ENCODE measurements at regions not wholly inside any gene's neighbourhood (a gene's known extent, or its start where the extent isn't known, plus 50 kb on each side); places are given as distances from the start of the nearest gene placed in this dataset.

DNA sequence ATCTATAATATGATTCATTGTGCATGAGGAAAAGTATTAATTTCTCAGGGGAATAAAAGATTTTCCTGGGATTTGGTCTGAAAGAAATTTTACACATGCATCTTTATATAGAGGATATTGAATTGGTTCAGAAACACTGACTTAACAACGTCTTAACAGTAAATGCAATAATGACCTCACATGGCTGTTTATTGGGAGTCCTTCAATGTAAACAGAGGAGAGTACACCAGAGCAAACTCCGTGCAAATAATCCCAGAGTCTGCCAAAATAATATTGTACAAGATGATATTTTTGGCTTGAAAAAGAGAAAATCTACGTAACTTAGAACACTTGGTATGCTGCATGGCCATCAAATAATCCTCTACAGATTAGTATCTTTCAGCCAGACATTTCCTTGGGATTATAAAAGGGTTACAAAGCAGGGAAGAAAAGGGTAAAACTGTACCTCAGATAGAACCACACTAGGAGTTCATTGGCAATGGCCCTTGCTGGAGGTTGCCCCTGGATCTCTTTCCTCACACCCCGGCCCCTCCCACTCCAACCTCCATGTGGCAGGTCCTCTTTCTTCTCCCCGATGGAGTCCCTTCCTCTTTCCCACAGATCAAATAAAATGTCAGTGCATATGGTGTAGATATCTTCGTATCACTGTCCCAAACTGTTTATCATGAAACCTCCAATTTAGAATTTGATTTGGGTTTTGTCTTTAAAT, 196.4 kb downstream of the EVX1 start:
- H4K20me1 ChIP-seq (replicated peaks in 1 of 2; ENCODE audit: control insufficient read depth in 1 of 2, insufficient read depth in 2 of 2, low read length in 2 of 2): no peaks in the 10 kb centered on the region
- no peak overlapping the region for H2BK120ac ChIP-seq (replicated peaks; ENCODE audit: low read depth, low read length)
- no peak overlapping the region for H4K8ac ChIP-seq (ENCODE audit: extremely low read depth, insufficient read depth, low read length)
- no peak overlapping the region for H3K14ac ChIP-seq (ENCODE audit: insufficient read length)
- no peak overlapping the region for H2AK5ac ChIP-seq (ENCODE audit: low read depth, low read length)
- no peak overlapping the region for H3K18ac ChIP-seq (ENCODE audit: extremely low read depth, low read length)
- ChIA-PET CTCF (ENCODE audit: partially characterized antibody) (no interaction called here), POLR2A (ENCODE audit: partially characterized antibody) (no interaction called here)
- no peak overlapping the region for H2BK12ac ChIP-seq (ENCODE audit: low read depth, low read length)
- H3K9ac ChIP-seq (replicated peaks in 1 of 4; ENCODE audit: extremely low read depth in 1 of 4, low read depth in 3 of 4, low read length in 3 of 4): no peak overlapping the region
- H2AFZ ChIP-seq (ENCODE audit: low read length): no peak overlapping the region
- H3K79me1 ChIP-seq (ENCODE audit: low read depth, low read length): no peaks in the 10 kb centered on the region
- DNase-seq (ENCODE audit: low read depth in 1 of 2, low spot score in 2 of 2) (no peak), FAIRE-seq (no peak)
- no peak overlapping the region for H3K4me2 ChIP-seq (ENCODE audit: insufficient read depth in 1 of 2, low read depth in 2 of 2, low read length in 2 of 2)
- no peak overlapping the region for H3K23ac ChIP-seq (ENCODE audit: insufficient read length)
- no peak overlapping the region for H4K5ac ChIP-seq (ENCODE audit: insufficient read length, low read depth, low read length)
- H3K27ac ChIP-seq (ENCODE audit: low read depth, low read length): no peak overlapping the region
- H2BK20ac ChIP-seq (ENCODE audit: low read length): no peak overlapping the region
- no peaks in the 10 kb centered on the region for H3K79me2 ChIP-seq (ENCODE audit: control insufficient read depth in 1 of 2, insufficient read depth in 2 of 2, low read length in 2 of 2)
- no peaks in the 10 kb centered on the region for H3K23me2 ChIP-seq (ENCODE audit: low read depth, low read length)
- H3K27me3 ChIP-seq (replicated peaks in 1 of 4; ENCODE audit: control insufficient read depth in 3 of 4, extremely low read depth in 1 of 4, insufficient read depth in 3 of 4, low read length in 3 of 4): no peaks in the 10 kb centered on the region
- H3K9me3 ChIP-seq (ENCODE audit: insufficient read depth in 2 of 2, low read depth in 1 of 2, low read length in 1 of 2): no peaks in the 10 kb centered on the region
- no peak overlapping the region for H2BK15ac ChIP-seq (ENCODE audit: low read length)
- no peak overlapping the region for H4K91ac ChIP-seq (replicated peaks; ENCODE audit: insufficient read length, low read length)
- no peak overlapping the region for H3K4ac ChIP-seq (replicated peaks; ENCODE audit: insufficient read length, low read depth, low read length)
- H3K36me3 ChIP-seq (ENCODE audit: control insufficient read depth in 2 of 4, insufficient read depth in 4 of 4, low read length in 3 of 4): no peaks in the 10 kb centered on the region
- no peak overlapping the region for H3K56ac ChIP-seq (replicated peaks; ENCODE audit: insufficient read length, low read depth, low read length)
- 84% methylated on average over 6 of the region's 6 CpGs; no CpG with 5 or more reads in 1 of the 2 experiments for WGBS, 2 experiments (ENCODE audit: extremely low coverage in 1 of 2, insufficient coverage in 1 of 2, insufficient read length in 1 of 2, insufficient replicate concordance in 2 of 2, low coverage in 1 of 2, low lambda C conversion rate in 2 of 2, missing lambda C conversion rate in 1 of 2)
- peaks cover 0 to 7% (median 3%) of the 10 kb centered on the region in 4 experiments; a peak in 4 of 7 replicates for H3K4me1 ChIP-seq (replicated peaks in 1 of 4; ENCODE audit: control insufficient read depth in 3 of 4, insufficient read depth in 4 of 4, low read length in 3 of 4)
- no peak overlapping the region for H2BK5ac ChIP-seq (ENCODE audit: low read depth, low read length)
- TF ChIP-seq TBP (IDR thresholded peaks at IDR 0.05; ENCODE audit: low read depth, low read length) (no peak), RFX5 (IDR thresholded peaks at IDR 0.05; ENCODE audit: borderline replicate concordance, low read depth, low read length) (no peak)
- TF ChIP-seq, protein P1, sequence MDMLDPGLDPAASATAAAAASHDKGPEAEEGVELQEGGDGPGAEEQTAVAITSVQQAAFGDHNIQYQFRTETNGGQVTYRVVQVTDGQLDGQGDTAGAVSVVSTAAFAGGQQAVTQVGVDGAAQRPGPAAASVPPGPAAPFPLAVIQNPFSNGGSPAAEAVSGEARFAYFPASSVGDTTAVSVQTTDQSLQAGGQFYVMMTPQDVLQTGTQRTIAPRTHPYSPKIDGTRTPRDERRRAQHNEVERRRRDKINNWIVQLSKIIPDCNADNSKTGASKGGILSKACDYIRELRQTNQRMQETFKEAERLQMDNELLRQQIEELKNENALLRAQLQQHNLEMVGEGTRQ (IDR thresholded peaks at IDR 0.05; ENCODE audit: low read length): no peak
- H3K4me3 ChIP-seq (ENCODE audit: extremely low read depth in 1 of 4, insufficient read depth in 2 of 4, low read depth in 3 of 4, low read length in 4 of 4): no peak overlapping the region
